ENCODE measurements at regions not wholly inside any gene's neighbourhood (a gene's known extent, or its start where the extent isn't known, plus 50 kb on each side); places are given as distances from the start of the nearest gene placed in this dataset.

- H3K4me1 ChIP-seq (ENCODE audit: control insufficient read depth, insufficient read depth, low read length) = no peaks in the 10 kb centered on the region
- in situ Hi-C loops (cut with HindIII; ENCODE audit: low pct_unique_long_range_greater_than_20kb, low sequenced_read_pairs) (no loop called here), intact Hi-C loops (cut with micrococcal nuclease; ENCODE audit: unreplicated experiment) (no loop called here)
- ATAC-seq (no peak), DNase-seq (ENCODE audit: low read depth, low spot score) (no peak)
- no peaks in the 10 kb centered on the region for H3K9me3 ChIP-seq (ENCODE audit: control insufficient read depth, insufficient read depth, low read depth, low read length)
- peaks cover 8% of the 10 kb centered on the region; the same call in 1 of the 2 replicates for H3K27me3 ChIP-seq (ENCODE audit: control insufficient read depth, insufficient read depth, low read length)
- no peak overlapping the region for H3K27ac ChIP-seq (ENCODE audit: low read length)
- H3K36me3 ChIP-seq (ENCODE audit: control insufficient read depth, insufficient read depth, low read length) = no peaks in the 10 kb centered on the region
- H3K4me3 ChIP-seq (ENCODE audit: low read depth in 2 of 2, low read length in 2 of 2) = no peak overlapping the region
- TF ChIP-seq CTCF (IDR thresholded peaks at IDR 0.05) (no peak), TCF7L2 (IDR thresholded peaks at IDR 0.05; ENCODE audit: low read depth, low read length) (no peak), SIN3A (IDR thresholded peaks at IDR 0.05; ENCODE audit: borderline replicate concordance, insufficient read depth, low read depth, low read length) (no peak), REST (IDR thresholded peaks at IDR 0.05; ENCODE audit: insufficient read depth in 1 of 2, low read depth in 2 of 2, low read length in 1 of 2) (no peak), POLR2AphosphoS5 (IDR thresholded peaks at IDR 0.05; ENCODE audit: low read depth, low read length) (no peak)
- CTCF ChIA-PET = no interaction called here
- BruUV-seq (replicated peaks) = no TSS peak
- POLR2A ChIA-PET = no interaction called here
Measured at GRCh38 chr5:110109667-110110066, 419.9 kb downstream of the MAN2A1 start.

- H3K27me3 ChIP-seq (ENCODE audit: control insufficient read depth, insufficient read depth, low read length) = peaks cover 4% of the 10 kb centered on the region; the same call in 1 of the 2 replicates
- no TSS peak for BruUV-seq (replicated peaks)
- ChIA-PET POLR2A (no interaction called here), CTCF (no interaction called here)
- intact Hi-C loops (cut with micrococcal nuclease; ENCODE audit: unreplicated experiment) (no loop called here), in situ Hi-C loops (cut with HindIII; ENCODE audit: low pct_unique_long_range_greater_than_20kb, low sequenced_read_pairs) (no loop called here)
- no peaks in the 10 kb centered on the region for H3K36me3 ChIP-seq (ENCODE audit: control insufficient read depth, insufficient read depth, low read length)
- H3K9me3 ChIP-seq (ENCODE audit: control insufficient read depth, insufficient read depth, low read depth, low read length) = no peaks in the 10 kb centered on the region
- TF ChIP-seq REST (IDR thresholded peaks at IDR 0.05; ENCODE audit: insufficient read depth in 1 of 2, low read depth in 2 of 2, low read length in 1 of 2) (no peak), SIN3A (IDR thresholded peaks at IDR 0.05; ENCODE audit: borderline replicate concordance, insufficient read depth, low read depth, low read length) (no peak), POLR2AphosphoS5 (IDR thresholded peaks at IDR 0.05; ENCODE audit: low read depth, low read length) (no peak), CTCF (IDR thresholded peaks at IDR 0.05) (no peak)
- no peak overlapping the region for H3K4me3 ChIP-seq (ENCODE audit: low read depth in 2 of 2, low read length in 2 of 2)
- no peak overlapping the region for H3K27ac ChIP-seq (ENCODE audit: low read length)
- no peaks in the 10 kb centered on the region for H3K4me1 ChIP-seq (ENCODE audit: control insufficient read depth, insufficient read depth, low read length)
- ATAC-seq (no peak), DNase-seq (ENCODE audit: low read depth, low spot score) (no peak)
Measured at GRCh38 chr5:110112348-110112747, 422.6 kb downstream of the MAN2A1 start.

Data from Panc1 (cell line).